Osteoblast (primary cell): ENCODE measurements at regions not wholly inside any gene's neighbourhood (a gene's known extent, or its start where the extent isn't known, plus 50 kb on each side); places are given as distances from the start of the nearest gene placed in this dataset.

Source experiments
- DNase-seq: peaks from one replicate; pipeline ENCODE4 v3.0.0; 2011; ENCODE audit warnings: low spot score, mixed read lengths; ENCODE audit not compliant: insufficient read length; ENCODE audit errors: missing footprints
- H2AFZ ChIP-seq: 2 replicates; pipeline ENCODE4 v1.6.0; 2011; ENCODE audit warnings: mild to moderate bottlenecking, low read length
- H3K27ac ChIP-seq: 2 replicates; pipeline ENCODE4 v1.5.1; 2011; ENCODE audit warnings: mild to moderate bottlenecking, low read depth, low read length, moderate library complexity
- H3K27me3 ChIP-seq: 2 replicates; pipeline ENCODE4 v1.6.0; 2012; ENCODE audit warnings: mild to moderate bottlenecking, control low read depth, inconsistent platforms, low read length, moderate library complexity; ENCODE audit not compliant: insufficient read depth
- H3K36me3 ChIP-seq: 2 replicates; pipeline ENCODE4 v1.5.1; 2011; ENCODE audit warnings: mild to moderate bottlenecking, low read length, control low read depth, moderate library complexity; ENCODE audit not compliant: insufficient read depth
- H3K4me1 ChIP-seq: 2 replicates; pipeline ENCODE4 v1.5.1; 2011; ENCODE audit warnings: mild to moderate bottlenecking, low read length, control low read depth, moderate library complexity; ENCODE audit not compliant: insufficient read depth
- H3K4me2 ChIP-seq: 2 replicates; pipeline ENCODE4 v1.6.0; 2011; ENCODE audit warnings: mild to moderate bottlenecking, low read length; ENCODE audit not compliant: insufficient read depth
- H3K4me3 ChIP-seq: fragments of 200-600 bp; sonication (generic); 3 replicates; pipeline ENCODE4 v1.5.1; 2012; ENCODE audit warnings: mild to moderate bottlenecking, low read length, inconsistent platforms; ENCODE audit not compliant: insufficient read depth
- H3K79me2 ChIP-seq: 2 replicates; pipeline ENCODE4 v1.6.0; 2012; ENCODE audit warnings: mild to moderate bottlenecking, low read length, control low read depth, inconsistent platforms; ENCODE audit not compliant: insufficient read depth
- H3K9me3 ChIP-seq: 2 replicates; pipeline ENCODE4 v1.5.1; 2011; ENCODE audit warnings: low read depth, low read length, control low read depth
- H4K20me1 ChIP-seq: 2 replicates; pipeline ENCODE4 v1.6.0; 2012; ENCODE audit warnings: mild to moderate bottlenecking, low read length, control low read depth; ENCODE audit not compliant: insufficient read depth
- TF ChIP-seq, protein P1 (sequence below): IDR thresholded peaks from 2 replicates; pipeline ENCODE4 v1.5.1; 2011; ENCODE audit warnings: mild to moderate bottlenecking, low read depth, low read length, moderate library complexity; ENCODE audit errors: extremely low read depth

DNA sequence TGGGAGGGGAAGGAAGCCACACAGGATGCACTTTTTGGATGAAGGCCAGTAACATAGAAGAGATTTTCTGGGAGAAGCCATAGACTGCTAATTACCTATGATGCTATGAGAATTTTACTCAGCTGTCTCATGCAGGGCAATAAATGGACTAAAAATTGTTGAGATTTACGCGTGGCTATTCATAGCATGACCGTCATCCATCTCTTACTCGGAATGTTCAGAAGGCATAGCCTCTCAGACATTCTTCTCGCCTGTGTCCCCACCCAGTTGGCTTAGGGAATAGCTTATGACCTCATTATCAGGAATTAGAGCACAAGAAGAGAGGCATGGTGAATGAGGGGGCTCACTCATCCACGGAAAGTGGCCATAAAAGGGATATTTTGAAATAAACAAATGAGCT is 107.9 kb upstream of the ATP10A start:
- Histone ChIP-seq H3K9me3 (no peaks in the 10 kb centered on the region), H3K79me2 (no peaks in the 10 kb centered on the region), H4K20me1 (no peaks in the 10 kb centered on the region), H2AFZ (no peak overlapping the region), H3K4me2 (no peak overlapping the region), H3K4me1 (no peaks in the 10 kb centered on the region), H3K27me3 (no peaks in the 10 kb centered on the region), H3K36me3 (no peaks in the 10 kb centered on the region), H3K4me3 (no peak overlapping the region), H3K27ac (no peak overlapping the region)
- TF ChIP-seq, protein P1, sequence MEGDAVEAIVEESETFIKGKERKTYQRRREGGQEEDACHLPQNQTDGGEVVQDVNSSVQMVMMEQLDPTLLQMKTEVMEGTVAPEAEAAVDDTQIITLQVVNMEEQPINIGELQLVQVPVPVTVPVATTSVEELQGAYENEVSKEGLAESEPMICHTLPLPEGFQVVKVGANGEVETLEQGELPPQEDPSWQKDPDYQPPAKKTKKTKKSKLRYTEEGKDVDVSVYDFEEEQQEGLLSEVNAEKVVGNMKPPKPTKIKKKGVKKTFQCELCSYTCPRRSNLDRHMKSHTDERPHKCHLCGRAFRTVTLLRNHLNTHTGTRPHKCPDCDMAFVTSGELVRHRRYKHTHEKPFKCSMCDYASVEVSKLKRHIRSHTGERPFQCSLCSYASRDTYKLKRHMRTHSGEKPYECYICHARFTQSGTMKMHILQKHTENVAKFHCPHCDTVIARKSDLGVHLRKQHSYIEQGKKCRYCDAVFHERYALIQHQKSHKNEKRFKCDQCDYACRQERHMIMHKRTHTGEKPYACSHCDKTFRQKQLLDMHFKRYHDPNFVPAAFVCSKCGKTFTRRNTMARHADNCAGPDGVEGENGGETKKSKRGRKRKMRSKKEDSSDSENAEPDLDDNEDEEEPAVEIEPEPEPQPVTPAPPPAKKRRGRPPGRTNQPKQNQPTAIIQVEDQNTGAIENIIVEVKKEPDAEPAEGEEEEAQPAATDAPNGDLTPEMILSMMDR = no peak
- no peak for DNase-seq

DNA sequence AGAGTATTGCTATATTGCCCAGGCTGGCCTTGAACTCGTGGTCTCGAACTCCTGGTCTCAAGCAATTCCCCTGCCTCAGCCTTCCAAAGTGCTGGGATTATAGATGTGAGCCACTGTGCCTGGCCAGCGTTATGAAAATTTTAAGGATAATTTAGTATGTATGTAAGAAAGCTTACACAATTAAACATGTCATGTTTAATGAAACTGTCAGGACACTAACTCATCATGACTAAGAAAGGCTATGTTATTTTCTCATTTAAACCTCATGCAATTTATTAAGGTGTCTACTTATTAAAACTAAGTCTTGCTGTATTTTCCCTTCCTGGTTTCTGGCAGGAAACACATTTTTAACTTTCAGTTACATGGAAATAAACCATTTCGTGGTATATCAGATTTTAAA is 106.8 kb upstream of the ATP10A start:
- Histone ChIP-seq H2AFZ (no peak overlapping the region), H3K79me2 (no peaks in the 10 kb centered on the region), H3K27ac (no peak overlapping the region), H3K4me2 (no peak overlapping the region), H4K20me1 (no peaks in the 10 kb centered on the region), H3K36me3 (no peaks in the 10 kb centered on the region), H3K4me1 (no peaks in the 10 kb centered on the region), H3K9me3 (no peaks in the 10 kb centered on the region), H3K27me3 (no peaks in the 10 kb centered on the region), H3K4me3 (no peak overlapping the region)
- TF ChIP-seq, protein P1 = no peak
- no peak for DNase-seq

DNA sequence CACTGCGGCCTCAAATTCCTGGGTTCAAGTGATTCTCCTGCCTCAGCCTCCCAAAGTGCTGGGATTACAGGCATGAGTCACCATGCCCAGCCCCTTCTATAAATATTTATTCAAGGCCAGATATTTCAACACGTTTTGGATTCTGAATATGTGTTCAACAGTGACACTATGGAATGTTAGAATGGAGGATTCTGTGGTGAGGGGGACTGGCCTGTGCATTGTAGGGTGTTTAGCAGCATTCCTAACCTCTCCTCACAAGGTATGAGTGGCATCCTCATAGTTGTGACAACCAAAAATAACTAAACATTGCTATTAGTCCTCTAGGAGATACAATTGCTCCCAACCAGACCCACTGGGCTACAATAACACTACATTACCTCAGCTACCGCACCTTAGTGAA is 104.0 kb upstream of the ATP10A start:
- no peaks in the 10 kb centered on the region for H3K4me1 ChIP-seq
- H3K27ac ChIP-seq = no peak overlapping the region
- no peak overlapping the region for H2AFZ ChIP-seq
- no peak overlapping the region for H3K4me2 ChIP-seq
- no peak overlapping the region for H3K4me3 ChIP-seq
- DNase-seq = no peak
- TF ChIP-seq, protein P1 = no peak
- no peaks in the 10 kb centered on the region for H3K36me3 ChIP-seq
- H4K20me1 ChIP-seq = no peaks in the 10 kb centered on the region
- H3K27me3 ChIP-seq = no peaks in the 10 kb centered on the region
- no peaks in the 10 kb centered on the region for H3K79me2 ChIP-seq
- no peaks in the 10 kb centered on the region for H3K9me3 ChIP-seq

DNA sequence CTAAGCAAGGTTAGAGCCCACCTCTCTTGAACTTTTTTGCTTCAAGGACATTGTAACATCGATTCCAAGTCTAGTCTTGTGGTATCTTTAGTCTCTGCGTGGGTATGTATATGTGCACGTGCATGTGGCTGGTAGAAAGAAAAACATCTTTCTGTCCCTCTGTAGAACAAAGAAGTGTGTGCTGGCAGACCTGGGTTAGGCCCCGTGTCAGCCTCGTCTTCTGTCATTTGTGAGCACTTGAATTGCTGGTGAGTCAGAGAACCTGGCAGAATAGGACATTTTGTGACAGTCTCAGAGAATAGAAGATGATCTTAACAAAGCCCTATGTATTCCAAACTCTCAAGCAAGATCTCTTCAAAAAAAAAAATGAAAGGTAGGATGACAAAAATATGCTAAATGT is 102.2 kb upstream of the ATP10A start:
- H3K27ac ChIP-seq = no peak overlapping the region

More for the DNA sequence above, 102.2 kb upstream of the ATP10A start:
- no peak overlapping the region for H3K4me3 ChIP-seq
- TF ChIP-seq, protein P1 = no peak
- H2AFZ ChIP-seq = no peak overlapping the region
- no peak for DNase-seq
- H3K9me3 ChIP-seq = no peaks in the 10 kb centered on the region
- H3K27me3 ChIP-seq = no peaks in the 10 kb centered on the region
- no peaks in the 10 kb centered on the region for H4K20me1 ChIP-seq
- no peak overlapping the region for H3K4me2 ChIP-seq
- H3K4me1 ChIP-seq = no peaks in the 10 kb centered on the region
- no peaks in the 10 kb centered on the region for H3K79me2 ChIP-seq
- no peaks in the 10 kb centered on the region for H3K36me3 ChIP-seq
